NCI-H1092 treated with DMSO at 0.1 percent for 48 hours (cell line): ENCODE measurements at regions not wholly inside any gene's neighbourhood (a gene's known extent, or its start where the extent isn't known, plus 50 kb on each side); places are given as distances from the start of the nearest gene placed in this dataset.
A peak's percentile ranks its signal among the peaks of the same experiment; 100 is the strongest.
"Not testable (repeated sequence)": the region's sequence is repeated elsewhere in the genome, so short reads cannot be mapped to it uniquely, and the experiment has no call there.

Source experiments
- DNase-seq: peaks from one replicate; lab custom pipeline; 2025; lab: John Stamatoyannopoulos, UW

- no peak for DNase-seq
These were observed 406.5 kb downstream of the MIAT start for GRCh38 chr22:27063841-27064240.

- no peak for DNase-seq
These were observed 407.0 kb downstream of the MIAT start for GRCh38 chr22:27064386-27064785.

GRCh38 chr22:27065279-27065678 lies 407.9 kb downstream of the MIAT start:
- DNase-seq = no peak

- no peak for DNase-seq
These were observed 409.5 kb downstream of the MIAT start for GRCh38 chr22:27066856-27067255.

- DNase-seq = no peak
These were observed 410.7 kb downstream of the MIAT start for GRCh38 chr22:27068121-27068520.

GRCh38 chr22:27070594-27070993 lies 413.2 kb downstream of the MIAT start:
- DNase-seq = no peak

GRCh38 chr22:27073601-27074425 lies 416.4 kb downstream of the MIAT start:
- DNase-seq = no peak

GRCh38 chr22:27075028-27075678 lies 417.8 kb downstream of the MIAT start:
- DNase-seq = no peak

GRCh38 chr22:27075891-27076290 lies 418.5 kb downstream of the MIAT start:
- peak; percentile 25 for DNase-seq

GRCh38 chr22:27078064-27078463 lies 420.7 kb downstream of the MIAT start:
- not testable (repeated sequence) for DNase-seq

GRCh38 chr22:27080036-27080578 lies 422.7 kb downstream of the MIAT start:
- DNase-seq = no peak

- DNase-seq = no peak
These were observed 423.5 kb downstream of the MIAT start for GRCh38 chr22:27080863-27081262.

GRCh38 chr22:27083610-27084009 lies 426.2 kb downstream of the MIAT start:
- DNase-seq = no peak

GRCh38 chr22:27084130-27084529 lies 426.7 kb downstream of the MIAT start:
- no peak for DNase-seq

GRCh38 chr22:27086080-27087044 lies 429.0 kb downstream of the MIAT start:
- DNase-seq = no peak

- no peak for DNase-seq
These were observed 429.7 kb downstream of the MIAT start for GRCh38 chr22:27087051-27087450.

- no peak for DNase-seq
These were observed 430.6 kb downstream of the MIAT start for GRCh38 chr22:27088026-27088425.

- no peak for DNase-seq
These were observed 431.9 kb downstream of the MIAT start for GRCh38 chr22:27089264-27089663.

GRCh38 chr22:27090611-27091011 lies 433.2 kb downstream of the MIAT start:
- no peak for DNase-seq

- no peak for DNase-seq
These were observed 436.0 kb downstream of the MIAT start for GRCh38 chr22:27093422-27093821.

GRCh38 chr22:27094633-27095308 lies 437.4 kb downstream of the MIAT start:
- no peak for DNase-seq
